ENCODE measurements at regions not wholly inside any gene's neighbourhood (a gene's known extent, or its start where the extent isn't known, plus 50 kb on each side); places are given as distances from the start of the nearest gene placed in this dataset.

- TF ChIP-seq EZH2phosphoT487 (IDR thresholded peaks at IDR 0.05; ENCODE audit: insufficient read depth, low read depth) (no peak), EZH2 (IDR thresholded peaks at IDR 0.05; ENCODE audit: insufficient read depth, poor library complexity, severe bottlenecking) (no peak)
Measured at GRCh38 chr15:29516929-29517328, 247.3 kb upstream of the NSMCE3 start.
